Astrocyte of the cerebellum (primary cell): ENCODE measurements at regions not wholly inside any gene's neighbourhood (a gene's known extent, or its start where the extent isn't known, plus 50 kb on each side); places are given as distances from the start of the nearest gene placed in this dataset.

Experiments used
- DNase-seq: peaks from one replicate; pipeline ENCODE4 v3.0.0-alpha.2; 2011; ENCODE audit warnings: low read depth
- H3K4me3 ChIP-seq: 2 replicates; pipeline ENCODE4 v1.5.1; 2011; ENCODE audit warnings: mild to moderate bottlenecking, low read depth, low read length, moderate library complexity
- in situ Hi-C: cut with HindIII; loops from 2 replicates; pipeline ENCODE4 v1.10.0; 2017; ENCODE audit warnings: low sequenced_read_pairs
- TF ChIP-seq, protein P1 (sequence below): IDR thresholded peaks from 2 replicates; pipeline ENCODE4 v1.5.1; 2012; ENCODE audit warnings: low read length, low read depth, moderate library complexity, mild to moderate bottlenecking; ENCODE audit errors: missing control alignments

DNA sequence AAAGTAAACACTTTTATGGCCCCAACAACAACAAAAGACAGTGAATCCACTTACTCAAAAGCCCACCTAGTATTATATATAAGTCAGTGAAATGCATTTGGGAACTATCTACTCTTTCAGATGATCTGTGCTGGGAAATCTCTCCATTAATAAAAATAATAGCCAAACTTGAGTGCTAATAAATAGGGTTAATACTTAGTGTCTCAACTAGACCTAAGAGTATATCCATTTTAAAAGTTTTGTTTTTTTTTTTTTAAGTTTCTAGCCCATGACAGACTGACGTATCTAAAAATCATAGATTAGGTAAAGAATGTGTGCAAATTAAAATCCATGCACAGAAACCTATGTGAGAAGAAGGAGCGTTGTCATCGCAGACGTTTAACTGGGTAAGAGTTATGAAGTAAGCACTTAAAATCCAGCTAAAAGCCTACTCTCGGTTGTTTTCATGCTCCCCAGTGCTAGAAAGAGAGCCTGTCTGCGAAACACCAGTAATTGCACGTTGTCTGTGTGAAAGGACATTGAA, 83.4 kb upstream of the PELI1 start:
- H3K4me3 ChIP-seq: peak overlapping the region; percentile 35
- no peak for DNase-seq
- TF ChIP-seq, protein P1, sequence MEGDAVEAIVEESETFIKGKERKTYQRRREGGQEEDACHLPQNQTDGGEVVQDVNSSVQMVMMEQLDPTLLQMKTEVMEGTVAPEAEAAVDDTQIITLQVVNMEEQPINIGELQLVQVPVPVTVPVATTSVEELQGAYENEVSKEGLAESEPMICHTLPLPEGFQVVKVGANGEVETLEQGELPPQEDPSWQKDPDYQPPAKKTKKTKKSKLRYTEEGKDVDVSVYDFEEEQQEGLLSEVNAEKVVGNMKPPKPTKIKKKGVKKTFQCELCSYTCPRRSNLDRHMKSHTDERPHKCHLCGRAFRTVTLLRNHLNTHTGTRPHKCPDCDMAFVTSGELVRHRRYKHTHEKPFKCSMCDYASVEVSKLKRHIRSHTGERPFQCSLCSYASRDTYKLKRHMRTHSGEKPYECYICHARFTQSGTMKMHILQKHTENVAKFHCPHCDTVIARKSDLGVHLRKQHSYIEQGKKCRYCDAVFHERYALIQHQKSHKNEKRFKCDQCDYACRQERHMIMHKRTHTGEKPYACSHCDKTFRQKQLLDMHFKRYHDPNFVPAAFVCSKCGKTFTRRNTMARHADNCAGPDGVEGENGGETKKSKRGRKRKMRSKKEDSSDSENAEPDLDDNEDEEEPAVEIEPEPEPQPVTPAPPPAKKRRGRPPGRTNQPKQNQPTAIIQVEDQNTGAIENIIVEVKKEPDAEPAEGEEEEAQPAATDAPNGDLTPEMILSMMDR: no peak
- in situ Hi-C loops: no loop called here

DNA sequence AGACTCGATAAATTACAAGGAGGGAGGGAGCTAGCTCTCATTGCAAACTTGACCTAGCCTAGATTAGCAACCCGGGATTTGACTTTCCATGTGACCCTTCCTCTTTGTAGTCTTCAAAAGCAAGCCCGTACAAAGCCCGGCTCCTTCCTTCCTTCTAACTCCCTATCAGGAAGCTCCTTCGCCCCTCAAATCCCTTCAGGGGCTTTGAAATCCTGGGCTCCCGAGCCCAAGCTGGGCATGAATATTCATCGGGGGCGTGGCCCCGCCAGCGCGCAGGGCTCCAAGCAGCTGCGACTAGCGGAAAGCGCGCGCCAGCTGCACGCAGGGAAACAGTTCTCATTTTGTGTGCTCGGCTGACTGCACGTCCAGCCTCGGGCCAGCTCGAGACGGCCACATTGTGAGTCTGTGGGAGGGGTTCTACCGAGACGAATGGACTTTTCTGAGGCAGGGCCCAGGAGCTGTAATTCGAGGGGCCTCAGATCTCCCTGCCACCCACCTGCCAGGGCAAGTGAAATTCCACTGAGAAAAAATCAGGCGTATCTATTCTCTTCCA, 84.0 kb upstream of the PELI1 start:
- peak overlapping the region; percentile 35 for H3K4me3 ChIP-seq
- in situ Hi-C loops: no loop called here

DNA sequence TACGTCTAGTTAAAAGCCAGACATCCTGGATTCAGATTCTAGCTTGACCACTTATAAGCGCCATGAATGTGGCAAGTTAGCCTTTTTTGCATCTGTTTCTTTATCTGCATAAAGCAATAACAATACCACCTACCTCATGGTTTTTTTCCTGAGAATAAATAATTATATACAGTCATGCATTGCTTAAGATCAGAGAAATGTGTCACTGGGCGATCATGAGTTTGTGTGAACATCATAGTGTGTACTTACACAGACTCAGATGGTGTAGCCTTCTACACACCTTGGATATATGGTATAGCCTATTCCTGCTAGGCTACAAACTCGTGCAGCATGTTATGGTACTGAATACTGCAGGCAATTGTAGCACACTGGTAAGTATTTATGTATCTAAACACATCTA, 84.7 kb upstream of the PELI1 start:
- TF ChIP-seq, protein P1: no peak
- in situ Hi-C loops: no loop called here

More for the DNA sequence above, 84.0 kb upstream of the PELI1 start:
- TF ChIP-seq, protein P1: no peak
- DNase-seq: no peak

DNA sequence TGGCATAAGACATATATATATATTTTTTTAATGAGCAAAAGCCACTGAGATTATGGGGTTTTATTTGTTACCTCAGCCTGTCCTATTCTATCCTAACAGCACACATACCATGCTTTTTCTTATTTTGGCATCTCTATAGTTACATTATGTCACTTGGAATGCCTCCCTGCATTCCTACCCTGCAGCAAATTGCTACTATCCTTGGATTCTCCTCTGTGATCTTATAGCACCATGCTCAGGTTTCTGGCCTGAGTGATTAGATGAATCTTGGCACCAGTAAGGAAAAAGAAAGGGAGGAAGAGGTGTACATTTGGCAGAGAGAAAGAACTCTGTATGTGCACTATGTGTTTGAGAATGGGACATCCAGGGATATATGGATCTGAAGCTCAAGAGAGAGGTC, 86.3 kb upstream of the PELI1 start:
- H3K4me3 ChIP-seq: no peak overlapping the region
- in situ Hi-C loops: no loop called here
- DNase-seq: no peak
- TF ChIP-seq, protein P1: no peak

More for the DNA sequence above, 84.7 kb upstream of the PELI1 start:
- no peak for DNase-seq
- H3K4me3 ChIP-seq: no peak overlapping the region

DNA sequence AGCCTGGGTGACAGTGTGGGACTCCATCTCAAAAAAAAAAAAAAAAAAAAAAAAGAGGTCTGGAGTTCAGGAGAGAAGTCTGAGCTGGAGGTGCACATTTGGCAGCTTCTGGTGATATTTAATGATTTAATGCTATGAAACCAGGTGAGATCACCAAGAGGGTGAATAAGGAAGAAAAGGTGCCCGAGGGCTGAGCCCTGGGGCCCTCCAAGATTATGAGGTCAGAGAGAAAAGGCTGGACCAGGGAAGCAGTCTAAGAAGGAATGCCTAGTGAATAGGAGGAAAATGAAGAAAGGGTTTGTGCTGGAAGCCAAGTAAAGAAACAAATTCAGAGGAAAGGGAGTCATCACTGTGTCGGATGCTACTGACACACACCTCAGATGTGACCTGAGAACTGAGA, 88.0 kb upstream of the PELI1 start:
- DNase-seq: no peak
- in situ Hi-C loops: no loop called here
- no peak overlapping the region for H3K4me3 ChIP-seq
- TF ChIP-seq, protein P1: no peak

DNA sequence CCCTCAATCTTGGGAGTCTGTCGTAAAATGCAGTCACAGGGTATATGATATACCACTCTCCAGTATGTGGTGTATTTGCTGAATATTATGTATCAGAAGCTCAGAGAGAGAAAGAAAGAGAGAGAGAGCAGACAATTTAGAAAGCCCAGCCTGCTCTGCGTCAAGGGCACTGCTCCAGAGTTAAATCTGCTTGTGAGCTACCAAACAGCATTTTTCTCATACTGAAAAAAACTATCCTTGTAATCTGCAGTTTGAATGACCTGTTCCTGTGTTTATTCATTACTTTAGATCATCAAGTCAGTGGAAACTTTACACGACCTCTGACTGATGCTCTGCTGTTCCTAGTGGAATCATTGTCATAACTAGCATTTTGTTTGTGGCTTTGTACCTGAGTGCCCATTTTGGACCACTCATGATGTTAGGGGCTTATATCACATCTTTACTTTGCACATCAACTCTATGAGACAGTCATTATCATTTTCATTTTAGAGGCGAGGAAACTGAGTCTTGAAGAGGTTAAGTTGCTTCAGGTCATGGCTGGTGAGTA, 89.2 kb upstream of the PELI1 start:
- H3K4me3 ChIP-seq: no peak overlapping the region
- no peak for DNase-seq
- in situ Hi-C loops: no loop called here
- TF ChIP-seq, protein P1: no peak
